Cerebellar nuclear complex (tissue), 1 donor: ENCODE measurements at regions not wholly inside any gene's neighbourhood (a gene's known extent, or its start where the extent isn't known, plus 50 kb on each side); places are given as distances from the start of the nearest gene placed in this dataset.
A peak's percentile ranks its signal among the peaks of the same experiment; 100 is the strongest.
"Not testable (repeated sequence)": the region's sequence is repeated elsewhere in the genome, so short reads cannot be mapped to it uniquely, and the experiment has no call there.

Source experiments
- DNase-seq, 2 experiments: peaks; one replicate each; lab custom pipeline; 2025; lab: John Stamatoyannopoulos, UW

- DNase-seq = not testable (repeated sequence)
These were observed 81.5 kb downstream of the TRIM69 start for GRCh38 chr15:44817797-44818196.

- peak; percentile 33 to 40 for DNase-seq
These were observed 83.1 kb downstream of the TRIM69 start for GRCh38 chr15:44819331-44819987.

- DNase-seq = not testable (repeated sequence)
These were observed 84.2 kb downstream of the TRIM69 start for GRCh38 chr15:44820535-44820934.

- DNase-seq = not testable (repeated sequence)
These were observed 84.6 kb downstream of the TRIM69 start for GRCh38 chr15:44820967-44821366.

GRCh38 chr15:44824277-44825145 lies 88.2 kb downstream of the TRIM69 start:
- not testable (repeated sequence) for DNase-seq

GRCh38 chr15:44826583-44826982 lies 90.3 kb downstream of the TRIM69 start:
- not testable (repeated sequence) for DNase-seq

- DNase-seq = not testable (repeated sequence)
These were observed 92.0 kb downstream of the TRIM69 start for GRCh38 chr15:44828229-44828914.

- not testable (repeated sequence) for DNase-seq
These were observed 92.8 kb downstream of the TRIM69 start for GRCh38 chr15:44829150-44829549.

GRCh38 chr15:44830692-44831408 lies 94.5 kb downstream of the TRIM69 start:
- DNase-seq = not testable (repeated sequence)

- DNase-seq = not testable (repeated sequence)
These were observed 95.0 kb downstream of the TRIM69 start for GRCh38 chr15:44831409-44831741.

- not testable (repeated sequence) for DNase-seq
These were observed 95.8 kb downstream of the TRIM69 start for GRCh38 chr15:44832133-44832532.

GRCh38 chr15:44833081-44833480 lies 96.8 kb downstream of the TRIM69 start:
- DNase-seq = not testable (repeated sequence)

- not testable (repeated sequence) for DNase-seq
These were observed 97.4 kb downstream of the TRIM69 start for GRCh38 chr15:44833761-44834160.

GRCh38 chr15:44835082-44835481 lies 98.8 kb downstream of the TRIM69 start:
- not testable (repeated sequence) for DNase-seq

- DNase-seq = no peak
These were observed 99.8 kb downstream of the TRIM69 start for GRCh38 chr15:44836094-44836493.

GRCh38 chr15:44838929-44839328 lies 102.6 kb downstream of the TRIM69 start:
- not testable (repeated sequence) for DNase-seq

GRCh38 chr15:44841762-44842161 lies 105.4 kb downstream of the TRIM69 start:
- not testable (repeated sequence) for DNase-seq

- DNase-seq = not testable (repeated sequence)
These were observed 106.6 kb downstream of the TRIM69 start for GRCh38 chr15:44842883-44843282.

- DNase-seq = not testable (repeated sequence)
These were observed 108.6 kb downstream of the TRIM69 start for GRCh38 chr15:44844936-44845335.

- not testable (repeated sequence) for DNase-seq
These were observed 109.8 kb downstream of the TRIM69 start for GRCh38 chr15:44846156-44846555.

- not testable (repeated sequence) for DNase-seq
These were observed 108.9 kb upstream of the TERB2 start for GRCh38 chr15:44847555-44847954.

- DNase-seq = not testable (repeated sequence)
These were observed 107.6 kb upstream of the TERB2 start for GRCh38 chr15:44848859-44849258.
